ENCODE measurements at regions not wholly inside any gene's neighbourhood (a gene's known extent, or its start where the extent isn't known, plus 50 kb on each side); places are given as distances from the start of the nearest gene placed in this dataset.

GRCh38 chr14:53793790-53794505 lies 162.7 kb downstream of the BMP4 start:
- no peak for DNase-seq

- DNase-seq, result no peak
These were observed 163.7 kb downstream of the BMP4 start for GRCh38 chr14:53792909-53793308.

GRCh38 chr14:53790731-53791500 lies 165.7 kb downstream of the BMP4 start:
- no peak for DNase-seq

DNA sequence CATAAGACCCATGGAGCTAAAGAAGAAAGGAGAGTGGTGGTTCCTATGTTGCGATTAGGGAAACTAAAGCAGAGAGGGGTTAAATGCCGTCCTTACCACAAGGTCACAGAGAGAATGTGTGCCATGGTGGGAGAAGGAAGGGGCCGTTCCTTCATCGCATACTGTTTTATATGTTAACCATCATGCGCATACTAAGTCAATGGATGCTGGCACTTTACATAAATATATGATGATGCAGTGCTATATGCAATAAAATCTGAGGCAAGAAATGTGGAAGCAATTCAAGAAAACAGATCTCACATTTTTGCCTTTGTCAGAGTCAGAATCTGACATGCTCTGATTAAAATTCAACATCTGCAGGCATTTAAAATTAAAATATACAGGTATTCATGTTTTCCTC lies 168.1 kb downstream of the BMP4 start:
- DNase-seq, result no peak

GRCh38 chr14:53786045-53786444 lies 170.6 kb downstream of the BMP4 start:
- DNase-seq, result no peak

DNA sequence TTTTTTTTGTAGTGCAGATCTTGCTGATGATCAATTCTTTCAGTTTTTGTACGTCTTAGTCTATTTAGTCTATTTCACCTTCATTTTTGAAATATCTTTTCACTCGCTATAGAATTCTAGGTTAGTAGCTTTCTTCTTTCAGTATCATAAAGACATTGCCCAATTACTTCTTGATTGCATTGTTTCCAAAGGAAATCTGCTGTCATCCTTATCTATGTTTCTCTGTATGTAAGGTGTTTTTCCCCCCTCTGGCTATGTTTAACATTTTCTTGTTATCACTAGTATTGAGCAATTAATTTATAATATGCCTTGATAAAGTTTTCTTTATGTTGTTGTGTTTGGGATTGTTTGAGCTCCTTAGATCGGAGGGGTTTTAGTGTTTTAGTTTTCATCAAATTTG lies 171.9 kb downstream of the BMP4 start:
- no peak for DNase-seq

DNA sequence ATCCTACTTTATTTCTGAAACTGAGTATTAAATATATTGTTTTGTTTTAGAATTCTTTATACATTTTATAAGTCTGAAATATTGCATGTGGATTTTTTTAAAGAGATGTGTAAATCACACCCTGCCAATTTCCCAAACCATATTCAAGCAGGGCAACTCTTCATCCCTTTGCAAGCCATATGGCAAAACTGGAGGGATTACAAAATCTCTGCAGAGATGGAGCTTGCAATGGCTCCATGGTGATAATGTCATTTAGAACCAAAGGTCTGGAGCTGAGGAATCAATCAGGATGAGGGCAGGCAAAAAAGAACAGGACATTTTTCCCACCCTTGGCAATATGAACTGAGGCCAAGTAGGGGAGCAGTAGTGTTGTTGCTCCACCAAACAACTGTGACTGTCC lies 173.4 kb downstream of the BMP4 start:
- DNase-seq, result no peak

DNA sequence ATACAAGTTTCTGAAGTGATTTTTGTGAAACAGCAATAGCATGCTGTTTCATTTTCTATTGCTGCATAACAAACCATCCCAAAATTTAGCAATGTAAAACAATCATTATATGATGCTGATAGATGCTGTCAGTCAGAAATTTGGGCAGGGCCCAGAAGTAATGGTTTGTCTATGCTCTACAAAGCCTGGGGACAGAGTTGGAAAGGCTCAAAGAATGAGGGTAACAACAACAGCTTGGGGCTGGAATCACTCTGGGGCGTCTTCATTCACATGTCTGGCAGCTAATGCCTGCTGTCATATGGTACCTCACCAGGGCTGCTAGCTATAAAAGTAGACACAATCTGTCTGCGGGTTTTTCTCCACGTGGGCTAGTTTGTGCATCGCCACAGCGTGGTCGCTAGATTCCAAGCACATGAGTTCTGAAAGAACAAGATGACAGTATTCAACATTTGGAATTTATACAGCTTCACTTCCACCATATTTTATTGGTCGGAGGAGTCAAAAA lies 176.5 kb downstream of the BMP4 start:
- DNase-seq, result no peak

- DNase-seq, result no peak
These were observed 177.3 kb downstream of the BMP4 start for GRCh38 chr14:53779301-53779700.

- no peak for DNase-seq
These were observed 178.4 kb downstream of the BMP4 start for GRCh38 chr14:53778263-53778662.

DNA sequence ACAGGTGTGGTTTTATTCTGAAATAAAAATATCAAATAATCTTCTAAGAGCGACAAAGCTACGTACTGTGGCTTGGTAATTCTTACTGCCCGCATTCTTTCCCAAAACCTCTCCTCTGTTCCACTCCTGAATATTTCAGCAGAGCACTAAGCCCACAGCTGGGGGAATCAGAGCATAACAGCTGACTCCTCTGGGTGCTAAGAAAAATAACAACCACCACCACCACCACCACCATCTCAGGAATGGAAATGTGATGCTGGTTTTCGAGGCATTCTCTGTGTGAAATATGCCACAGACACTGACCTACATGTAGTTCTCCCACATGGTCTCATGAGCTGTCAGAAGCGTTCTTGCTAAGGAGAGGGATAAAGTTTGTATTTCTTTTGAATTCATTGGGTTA lies 183.7 kb downstream of the BMP4 start:
- no peak for DNase-seq

- no peak for DNase-seq
These were observed 189.1 kb downstream of the BMP4 start for GRCh38 chr14:53767566-53767965.

- no peak for DNase-seq
These were observed 190.0 kb downstream of the BMP4 start for GRCh38 chr14:53766601-53767000.

DNA sequence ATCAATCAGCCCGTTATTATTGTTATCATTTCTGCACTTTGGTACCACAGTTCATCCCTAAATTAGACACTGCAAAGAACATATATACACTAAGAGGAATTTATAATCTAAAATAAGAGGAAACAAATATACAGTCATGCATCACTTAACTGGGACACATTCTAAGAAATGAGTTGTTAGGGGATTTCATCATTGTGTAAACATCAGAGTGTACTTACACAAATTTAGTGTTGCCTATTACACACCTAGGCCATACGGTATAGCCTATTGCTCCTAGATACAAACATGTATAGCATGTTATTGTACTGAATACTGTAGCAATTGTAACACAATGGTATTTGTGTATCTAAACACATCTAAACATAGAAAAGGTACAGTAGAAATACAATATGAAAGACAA lies 190.5 kb downstream of the BMP4 start:
- no peak for DNase-seq

DNA sequence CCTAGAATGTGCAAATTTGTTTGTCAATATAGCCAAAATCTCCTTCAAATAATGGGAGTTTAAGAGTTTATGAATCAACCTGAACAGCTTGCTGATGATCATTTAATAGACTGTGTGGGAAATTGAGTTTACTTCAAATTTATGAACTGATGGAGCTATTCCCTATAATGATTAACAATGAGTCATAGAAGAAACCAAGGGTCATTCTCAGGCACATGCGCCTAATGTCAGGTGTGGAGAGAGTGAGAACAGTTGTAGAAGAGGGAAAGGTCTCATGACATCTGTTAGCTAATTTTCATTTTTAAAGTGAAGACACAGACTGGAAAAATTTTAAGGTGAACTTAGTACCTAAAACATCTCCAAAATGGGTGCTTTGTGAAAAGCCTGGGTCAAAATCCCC lies 191.8 kb downstream of the BMP4 start:
- no peak for DNase-seq

DNA sequence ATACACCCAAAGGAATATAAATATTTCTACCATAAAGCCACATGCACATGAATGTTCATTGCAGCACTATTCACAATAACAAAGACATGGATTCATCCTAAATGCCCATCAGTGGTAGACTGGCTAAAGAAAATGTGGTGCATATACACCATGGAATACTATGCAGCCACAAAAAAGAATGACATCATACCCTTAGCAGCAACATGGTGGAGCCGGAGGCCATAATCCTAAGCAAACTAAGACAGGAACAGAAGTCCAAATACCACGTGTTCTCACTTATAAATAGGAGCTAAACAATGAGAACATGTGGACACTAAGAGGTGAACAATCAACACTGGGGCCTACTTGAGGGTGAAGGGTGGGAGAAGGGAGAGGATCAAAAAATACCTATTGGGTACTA lies 198.5 kb downstream of the BMP4 start:
- DNase-seq, result no peak

DNA sequence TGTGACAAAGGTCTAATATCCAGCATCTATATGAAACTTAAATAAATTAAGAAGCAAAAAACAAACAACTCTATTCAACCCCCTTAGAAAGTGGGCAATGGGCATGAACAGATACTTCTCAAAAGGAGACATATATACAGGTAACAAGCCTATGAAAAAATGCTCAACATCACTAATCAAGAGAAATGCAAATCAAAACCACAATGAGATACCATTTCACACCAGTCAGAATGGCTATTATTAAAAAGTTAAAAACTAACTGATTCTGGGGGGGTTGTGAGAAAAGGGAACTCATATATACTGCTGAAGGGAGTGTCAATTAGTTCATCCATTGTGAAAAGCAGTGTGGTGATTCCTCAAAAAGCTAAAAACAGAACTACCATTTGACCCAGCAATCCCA lies 198.9 kb downstream of the BMP4 start:
- no peak for DNase-seq

DNA sequence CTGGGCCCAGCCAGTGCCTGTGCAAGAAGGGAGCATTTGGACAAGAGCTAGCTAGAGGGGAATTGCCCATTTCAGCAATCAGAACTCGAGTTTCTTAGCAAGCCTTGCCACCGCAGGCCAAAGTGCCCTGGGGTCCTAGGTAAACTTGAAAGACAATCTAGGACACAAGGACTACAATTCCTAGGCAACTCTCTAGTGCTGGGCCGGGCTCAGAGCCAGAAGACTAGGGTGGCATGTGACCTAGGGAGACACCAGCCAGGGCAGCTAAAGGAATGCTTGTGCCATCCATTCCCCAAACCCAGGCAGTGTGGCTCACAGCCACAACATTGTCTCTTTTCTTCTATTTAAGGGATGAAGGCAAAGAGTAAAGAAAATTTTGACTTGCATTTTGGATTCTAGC lies 205.0 kb downstream of the BMP4 start:
- no peak for DNase-seq

DNA sequence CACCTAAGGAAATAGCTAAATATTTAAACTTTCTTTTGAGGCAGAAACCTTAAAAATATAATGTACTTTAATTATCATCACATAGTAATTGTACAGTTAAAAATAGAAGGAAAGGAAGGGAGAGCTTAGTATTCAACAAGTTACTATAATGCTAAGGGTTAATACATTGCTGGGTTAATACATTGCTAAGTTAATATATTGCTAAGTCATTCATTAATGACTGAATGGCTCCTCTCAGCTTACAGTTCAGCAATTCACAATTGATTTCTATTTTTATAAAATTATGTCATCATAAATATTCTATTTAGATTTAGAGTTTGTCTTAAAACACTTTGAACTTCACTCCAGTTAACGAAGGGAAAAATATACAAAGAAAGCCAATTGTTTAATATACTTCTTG lies 207.9 kb downstream of the BMP4 start:
- DNase-seq, result no peak

GRCh38 chr14:53744857-53745256 lies 211.8 kb downstream of the BMP4 start:
- no peak for DNase-seq

DNA sequence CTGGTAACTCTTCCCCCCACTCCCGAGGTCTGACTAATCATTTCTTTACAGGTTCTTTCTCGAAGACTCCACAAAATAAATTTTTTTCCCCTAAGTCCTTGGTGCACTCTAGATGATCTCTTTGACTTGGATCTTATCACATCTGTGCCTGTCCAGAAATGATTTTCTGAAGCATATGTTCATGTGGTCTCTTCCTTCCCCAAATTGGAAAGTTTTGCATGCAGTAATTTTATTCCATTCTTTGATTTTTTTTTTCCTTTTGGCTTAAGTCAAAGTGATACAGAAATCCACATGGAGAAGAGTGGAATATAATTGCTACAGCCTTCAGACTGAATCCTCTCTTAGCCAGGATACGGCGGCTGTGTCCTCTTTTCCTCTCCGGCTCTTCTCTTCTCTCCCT lies 213.3 kb downstream of the BMP4 start:
- DNase-seq, result no peak

GRCh38 chr14:53742233-53742620 lies 214.4 kb downstream of the BMP4 start:
- no peak for DNase-seq

DNA sequence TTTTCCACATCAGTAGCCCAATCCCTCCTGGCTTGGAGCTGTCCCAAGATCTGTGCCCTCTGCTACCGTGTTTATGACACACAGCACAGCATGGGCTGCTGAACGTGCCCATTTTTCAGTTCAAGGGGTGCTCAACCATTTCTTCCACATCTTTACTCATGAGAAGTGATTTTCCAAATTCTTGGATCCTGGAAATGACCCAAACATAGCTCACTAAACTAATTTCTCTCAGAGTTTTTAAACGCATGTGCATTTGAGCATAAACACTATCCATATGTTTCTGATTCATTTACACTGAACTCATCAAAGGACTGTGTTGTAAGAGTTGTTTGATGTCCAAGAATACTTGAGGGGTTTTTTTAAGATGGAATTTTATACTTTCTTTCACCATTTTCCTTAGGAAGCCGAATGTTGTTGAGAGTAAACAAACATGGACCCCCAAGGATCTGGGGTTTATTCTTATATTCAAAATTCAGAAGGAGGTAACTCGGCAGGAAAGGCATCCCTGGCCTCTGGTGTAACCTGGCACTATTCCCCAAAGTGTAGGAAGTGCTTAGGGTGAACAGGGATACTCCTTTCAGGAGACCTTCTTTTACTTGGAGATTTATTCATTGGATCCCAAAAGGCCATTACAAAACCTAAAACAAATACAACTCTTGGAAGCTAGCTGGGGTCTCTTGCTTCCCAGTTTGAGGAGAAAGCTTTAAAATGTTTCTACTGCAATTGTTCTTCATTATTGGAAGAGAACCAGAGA lies 215.0 kb downstream of the BMP4 start:
- DNase-seq, result no peak

GRCh38 chr14:53740570-53740969 lies 216.1 kb downstream of the BMP4 start:
- DNase-seq, result no peak

All from stimulated activated CD4-positive, alpha-beta T cell treated with anti-CD3 and anti-CD28 coated beads, Interleukin-4, amount 100 ng/mL, for 4 hours (primary cell).